H54 (cell line): ENCODE measurements at regions not wholly inside any gene's neighbourhood (a gene's known extent, or its start where the extent isn't known, plus 50 kb on each side); places are given as distances from the start of the nearest gene placed in this dataset.

Experiments used
- DNase-seq: peaks from one replicate; pipeline ENCODE4 v3.0.0; 2011; ENCODE audit warnings: low spot score, mixed read lengths; ENCODE audit not compliant: insufficient read length
- FAIRE-seq: peaks from 3 replicates; lab custom pipeline; 2011; peaks lifted over from hg19 to GRCh38; lab: Jason Lieb, UNC
- POLR2A ChIP-seq: IDR thresholded peaks from 2 replicates; pipeline ENCODE4 v1.6.1; 2011; ENCODE audit warnings: low read depth, mild to moderate bottlenecking, low read length

DNA sequence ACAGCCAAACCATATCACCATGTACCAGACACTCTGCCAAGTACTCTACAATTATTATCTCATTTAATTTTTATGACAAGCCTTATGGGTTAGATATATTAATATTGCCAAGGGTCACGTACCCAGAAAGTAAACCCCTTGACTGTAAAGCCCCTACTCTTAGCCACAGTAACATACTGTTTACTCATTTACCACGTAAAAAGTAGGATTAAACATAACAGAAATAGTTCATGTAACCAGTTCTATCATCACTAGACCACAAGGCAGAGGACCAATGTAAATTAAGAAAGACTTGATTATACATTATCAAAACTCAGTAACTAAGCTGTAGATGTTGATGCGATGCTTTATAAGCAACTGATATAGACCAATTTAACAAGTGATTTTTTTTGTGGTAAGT, 101.5 kb upstream of the CNTNAP4 start:
- DNase-seq: no peak
- no peak for TF ChIP-seq POLR2A
- FAIRE-seq: no peak

DNA sequence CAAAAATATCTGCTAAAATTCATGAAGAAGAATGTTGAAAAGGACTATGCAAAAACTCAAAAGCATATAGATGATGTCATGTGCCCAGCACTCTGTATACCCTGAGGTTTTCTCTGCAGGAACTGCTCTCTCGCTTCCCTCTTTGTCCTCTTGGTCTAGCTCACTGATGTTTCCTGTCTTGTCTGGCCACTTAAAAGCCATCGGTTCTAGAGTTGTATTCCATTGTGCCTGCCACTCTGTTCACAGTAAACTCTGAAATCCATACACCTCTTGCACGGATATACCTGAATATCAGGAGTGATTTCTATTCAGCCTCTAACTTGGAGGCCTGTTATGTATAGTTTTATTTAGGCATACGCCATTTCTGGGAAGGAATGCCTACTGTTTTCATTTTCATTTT, 101.0 kb upstream of the CNTNAP4 start:
- DNase-seq (no peak), FAIRE-seq (no peak)
- no peak for TF ChIP-seq POLR2A

DNA sequence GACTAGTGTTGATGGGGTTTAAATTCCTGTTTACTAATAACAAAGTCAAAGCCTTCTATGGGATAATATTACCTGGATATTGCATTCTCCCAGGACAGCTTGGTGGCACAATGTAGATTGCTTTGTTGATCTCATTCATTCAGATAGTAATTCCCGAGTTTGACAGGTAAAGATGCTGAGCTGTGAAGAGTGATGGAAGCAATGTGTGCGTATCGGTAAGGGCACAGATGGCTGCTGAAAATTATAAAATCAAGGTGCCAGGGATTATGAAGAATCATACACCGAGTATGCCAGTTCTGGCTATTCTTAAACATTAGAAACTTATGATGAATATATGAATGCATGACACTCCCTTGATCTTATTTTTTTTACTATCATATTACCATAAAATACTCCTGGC, 100.6 kb upstream of the CNTNAP4 start:
- FAIRE-seq: no peak

DNA sequence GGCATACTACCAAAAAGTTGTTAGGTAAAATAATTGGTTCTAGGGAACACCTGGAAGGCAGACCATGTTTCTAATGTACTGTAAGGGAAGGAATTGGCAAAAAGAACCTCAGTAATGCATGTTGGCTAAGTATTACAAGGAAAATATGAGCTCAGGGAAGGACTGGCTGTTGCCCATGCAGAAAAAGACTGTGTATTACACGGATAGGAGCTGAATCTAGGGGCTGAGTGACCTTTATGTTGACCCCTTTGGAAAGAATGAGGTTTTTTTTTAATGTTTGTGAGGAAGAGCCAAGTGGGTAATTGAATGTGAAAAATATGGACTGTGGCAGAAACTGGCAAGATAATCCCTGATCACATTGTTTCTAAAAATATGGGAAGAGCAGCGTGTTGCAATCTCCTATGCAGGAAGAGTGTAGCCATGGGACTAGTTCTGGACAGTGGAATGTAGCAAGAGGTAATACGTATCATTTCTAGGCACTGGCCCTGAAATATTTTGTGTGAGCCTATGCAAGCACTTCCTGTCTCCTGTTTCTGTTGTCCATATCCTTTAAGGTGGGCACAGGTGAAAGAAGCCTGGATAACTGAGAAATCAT, 95.1 kb upstream of the CNTNAP4 start:
- DNase-seq (no peak), FAIRE-seq (no peak)
- no peak for TF ChIP-seq POLR2A

More for the DNA sequence above, 100.6 kb upstream of the CNTNAP4 start:
- no peak for DNase-seq
- no peak for TF ChIP-seq POLR2A

DNA sequence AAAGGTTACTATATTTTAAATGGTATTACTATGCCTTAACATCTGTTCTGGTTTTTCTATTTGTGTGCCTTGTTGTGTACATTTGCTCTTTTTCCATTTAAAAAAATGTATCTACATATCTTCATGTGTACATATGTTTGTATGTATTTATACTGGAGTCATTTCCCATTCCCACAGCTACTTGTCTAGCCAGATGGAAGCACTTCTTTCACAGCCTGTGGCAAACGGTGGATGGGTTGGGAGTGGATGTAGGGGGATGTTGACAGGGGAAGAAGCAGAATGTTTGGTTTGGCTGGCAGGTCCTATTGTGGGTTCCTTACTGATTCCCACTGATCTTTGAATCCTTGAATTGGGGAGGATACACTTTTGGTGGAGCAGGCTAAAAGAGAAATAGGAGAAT, 93.6 kb upstream of the CNTNAP4 start:
- no peak for TF ChIP-seq POLR2A
- no peak for FAIRE-seq
- no peak for DNase-seq

DNA sequence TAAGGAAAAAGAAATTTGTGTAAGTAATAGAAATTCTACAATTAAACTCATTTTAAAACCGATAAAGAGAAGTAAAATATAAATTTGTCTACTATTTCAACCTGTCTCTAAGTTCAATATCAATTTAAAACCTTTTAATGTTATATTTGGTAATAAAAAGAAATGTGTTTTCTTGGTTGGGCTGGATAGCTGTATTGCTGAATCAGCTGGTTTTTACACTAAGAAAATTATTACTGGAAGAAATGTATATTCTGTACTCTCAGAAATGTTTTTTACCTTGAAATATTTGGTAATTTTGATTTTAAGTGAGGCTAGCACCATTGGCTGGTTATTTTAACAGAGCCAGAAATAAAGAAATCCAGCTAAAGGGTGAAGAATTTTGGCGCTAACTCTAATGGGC, 87.1 kb upstream of the CNTNAP4 start:
- DNase-seq (no peak), FAIRE-seq (no peak)
- no peak for TF ChIP-seq POLR2A

DNA sequence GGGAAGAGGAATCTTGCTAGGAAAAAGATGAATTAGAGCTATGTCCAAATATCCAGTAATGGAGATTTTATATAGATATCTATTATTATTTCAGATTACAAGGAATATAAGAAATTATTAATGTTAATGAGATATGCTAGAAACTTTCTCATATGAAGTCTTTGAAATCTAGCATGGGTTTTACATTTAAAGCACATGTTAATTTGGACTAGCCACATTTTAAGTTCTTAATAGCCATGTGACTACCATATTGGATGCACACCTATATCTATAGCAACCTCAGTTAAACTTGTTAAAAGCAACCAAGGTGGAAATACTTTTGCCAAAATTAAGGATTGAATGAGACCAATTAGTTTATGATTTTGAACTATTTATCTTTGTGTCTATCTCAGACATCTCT, 86.7 kb upstream of the CNTNAP4 start:
- DNase-seq (no peak), FAIRE-seq (no peak)
- TF ChIP-seq POLR2A: no peak

DNA sequence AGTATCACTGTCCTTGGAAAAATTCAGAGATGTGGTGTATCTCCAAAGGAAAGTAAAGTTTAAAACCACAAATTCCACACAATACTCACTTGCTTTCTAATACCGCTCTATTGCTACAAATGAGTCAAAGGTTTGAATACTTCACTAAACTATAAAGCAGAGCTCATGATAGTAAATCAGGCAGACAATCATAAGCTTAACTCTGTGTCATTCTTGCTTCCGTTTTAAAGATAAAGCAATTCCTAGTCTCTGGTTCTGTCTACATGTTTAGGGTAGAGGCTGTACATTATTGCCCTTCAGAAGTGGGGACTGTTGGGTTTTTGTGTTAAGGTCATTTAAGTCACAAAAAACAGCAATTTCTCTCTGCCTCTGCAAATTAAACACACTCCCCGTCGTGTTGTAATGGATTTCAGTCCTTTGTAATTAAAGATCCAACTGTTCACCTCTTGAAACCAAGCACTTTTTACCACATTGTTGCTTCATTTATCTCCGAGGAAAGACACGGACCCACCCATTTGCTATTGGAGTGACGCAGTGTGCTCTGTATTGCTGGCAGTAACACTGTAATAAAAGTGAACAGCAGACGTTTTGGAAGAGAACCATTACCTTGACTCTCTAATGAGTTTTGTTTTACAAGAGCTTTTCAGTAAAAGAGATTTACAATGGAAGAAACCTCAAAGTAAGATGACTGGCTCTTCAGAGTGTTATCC, 83.1 kb upstream of the CNTNAP4 start:
- FAIRE-seq (no peak), DNase-seq (no peak)
- no peak for TF ChIP-seq POLR2A

DNA sequence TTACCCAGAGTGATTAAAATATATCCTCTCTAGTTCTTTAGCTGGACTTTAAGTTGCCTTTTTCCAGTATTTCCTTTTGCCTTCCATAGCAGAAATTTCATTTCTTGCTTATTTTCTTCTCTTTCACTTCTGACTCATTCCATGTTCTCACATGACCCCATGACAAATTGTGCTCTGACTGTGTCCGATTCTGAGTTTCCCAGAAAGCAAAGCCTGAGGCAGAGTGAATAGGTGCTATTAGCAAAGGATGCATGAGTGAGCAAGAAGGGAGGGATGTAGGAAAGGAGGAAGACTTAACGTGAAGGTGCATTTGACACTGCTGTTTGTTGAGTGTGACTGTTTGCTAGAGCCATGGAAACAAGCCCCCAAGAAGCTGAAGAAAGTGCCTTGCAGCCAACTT, 82.6 kb upstream of the CNTNAP4 start:
- no peak for FAIRE-seq
- no peak for DNase-seq
- no peak for TF ChIP-seq POLR2A

DNA sequence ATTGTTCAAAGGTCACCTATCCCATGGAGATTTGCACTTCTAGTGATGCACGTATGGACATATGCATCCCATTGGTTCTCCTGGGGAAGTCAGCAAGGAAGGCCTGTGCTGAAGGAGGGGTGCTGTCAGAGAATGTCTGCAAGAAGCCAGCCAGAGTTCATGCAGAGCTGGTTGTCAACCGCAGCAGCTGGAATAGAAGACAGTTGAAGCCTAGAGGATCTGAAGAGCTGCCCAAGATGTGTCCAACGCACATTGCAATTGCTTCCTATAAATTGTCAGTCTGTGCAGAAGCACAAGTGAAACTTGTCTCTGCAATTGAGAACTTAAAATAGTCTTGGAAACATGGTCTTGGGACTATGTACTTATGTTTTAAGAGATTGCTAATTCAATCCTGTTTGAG, 82.1 kb upstream of the CNTNAP4 start:
- DNase-seq (no peak), FAIRE-seq (no peak)
- no peak for TF ChIP-seq POLR2A

DNA sequence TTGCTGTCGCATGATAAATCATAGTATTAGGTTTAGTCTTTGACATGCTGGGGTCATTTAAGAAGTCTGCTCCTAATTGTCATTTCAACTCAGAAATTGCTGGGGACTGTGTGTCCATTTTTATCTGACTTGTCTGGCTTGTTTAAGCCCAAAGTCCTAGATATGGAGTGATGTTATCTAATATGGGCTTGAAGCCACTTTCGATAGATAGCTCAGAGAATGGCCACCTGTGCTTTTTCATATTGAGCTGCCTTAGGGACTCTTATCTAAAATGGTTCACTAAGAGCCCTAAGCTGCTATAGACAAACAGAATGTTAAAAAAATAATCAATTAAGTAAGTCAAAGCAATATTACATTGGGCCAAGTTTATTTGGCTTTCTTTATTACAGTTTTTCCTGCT, 81.6 kb upstream of the CNTNAP4 start:
- FAIRE-seq (no peak), DNase-seq (no peak)
- TF ChIP-seq POLR2A: no peak

DNA sequence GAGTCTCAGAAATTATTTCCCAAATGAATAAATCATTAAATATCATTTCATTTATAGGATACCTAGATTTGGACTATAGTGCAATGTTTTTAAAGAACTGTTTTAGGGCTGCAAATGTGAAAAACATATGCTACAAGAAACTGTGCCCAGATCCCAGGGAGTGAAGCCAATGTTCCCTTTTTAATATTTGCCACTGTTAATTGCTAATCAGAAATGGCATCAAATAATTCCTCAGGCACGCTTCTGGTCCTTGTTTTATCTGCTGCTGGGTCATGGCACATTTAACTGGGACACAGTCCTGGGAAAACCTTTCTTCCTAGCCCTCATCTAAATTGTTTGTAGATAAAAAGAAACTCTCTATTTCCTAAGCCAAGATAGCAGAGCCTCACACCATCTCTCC, 79.3 kb upstream of the CNTNAP4 start:
- no peak for DNase-seq
- no peak for FAIRE-seq
- no peak for TF ChIP-seq POLR2A

DNA sequence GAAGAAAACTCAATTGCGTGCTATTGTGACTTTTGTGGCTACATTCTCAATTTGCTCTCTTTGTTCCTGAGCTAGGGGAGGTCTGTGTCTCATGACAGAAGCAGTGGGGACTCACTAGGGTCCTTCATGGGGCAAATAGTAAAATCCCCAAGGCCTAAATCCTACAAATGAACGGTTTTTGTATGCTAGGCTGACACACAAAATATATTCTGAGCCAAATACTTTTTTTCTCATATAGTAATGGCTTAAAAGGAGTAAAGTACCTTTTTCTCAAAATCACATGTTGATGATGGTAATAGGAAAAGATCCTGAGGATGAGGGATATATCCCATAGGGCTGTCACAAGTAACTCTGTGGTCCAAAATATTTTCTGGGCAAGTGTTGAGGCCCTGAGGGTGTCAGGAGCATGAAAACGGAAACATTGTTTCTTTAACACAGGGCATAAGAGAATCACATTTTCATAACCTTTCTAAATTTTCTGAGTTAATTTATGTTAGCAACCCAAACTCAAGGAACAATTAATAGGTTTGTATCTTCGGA, 77.5 kb upstream of the CNTNAP4 start:
- no peak for TF ChIP-seq POLR2A
- FAIRE-seq (no peak), DNase-seq (no peak)

DNA sequence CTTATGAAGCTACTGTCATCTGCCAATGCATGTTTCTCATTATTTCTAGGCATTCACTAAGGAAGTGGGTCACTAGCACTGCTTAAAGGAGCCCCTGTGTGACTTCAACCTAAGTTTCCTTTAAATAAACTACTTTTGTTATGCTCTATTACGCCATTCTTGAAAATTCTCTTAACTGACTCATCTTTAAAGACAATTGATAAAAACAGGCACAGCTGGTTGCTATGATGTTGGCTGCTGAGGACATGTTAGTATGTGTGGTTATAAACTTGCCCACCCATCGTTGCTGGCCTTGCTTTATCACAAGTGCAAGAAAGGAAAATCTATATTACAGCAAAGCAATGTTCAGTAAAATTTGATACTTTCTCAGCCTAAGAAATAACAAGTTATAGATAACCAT, 75.8 kb upstream of the CNTNAP4 start:
- DNase-seq (no peak), FAIRE-seq (no peak)
- TF ChIP-seq POLR2A: no peak

DNA sequence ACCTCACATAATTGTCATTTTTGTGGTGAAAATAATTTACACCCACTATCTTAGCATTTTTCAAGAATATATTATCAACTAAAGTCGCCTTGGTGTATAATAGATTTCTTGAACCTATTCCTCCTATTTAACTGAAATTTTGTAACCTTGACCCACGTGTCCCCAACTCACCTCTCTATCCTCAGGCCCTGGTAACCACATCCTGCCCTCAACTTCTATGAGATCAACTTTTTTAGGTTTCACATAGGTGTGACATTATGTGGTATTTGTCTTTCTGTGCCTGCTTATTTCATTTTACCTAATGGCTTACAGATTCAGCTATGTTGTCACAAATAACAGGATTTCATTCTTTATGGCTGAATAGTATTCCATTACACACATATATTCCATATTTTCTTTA, 73.0 kb upstream of the CNTNAP4 start:
- DNase-seq (no peak), FAIRE-seq (no peak)
- TF ChIP-seq POLR2A: no peak
